SK-N-SH treated with all-trans-retinoic acid at 6 μM for 48 hours (cell line): ENCODE measurements at regions not wholly inside any gene's neighbourhood (a gene's known extent, or its start where the extent isn't known, plus 50 kb on each side); places are given as distances from the start of the nearest gene placed in this dataset.

Experiments used
- ATAC-seq: fragments of 200-7000 bp; cut with Tn5 transposase; 3 replicates; pipeline ENCODE4 v1.9.1; 2020; ENCODE audit warnings: mild to moderate bottlenecking, moderate library complexity
- ARNTL ChIP-seq: fragments of 450-650 bp; formaldehyde crosslinking; IDR thresholded peaks from 2 replicates; pipeline ENCODE4 v1.5.0; 2020; ENCODE audit warnings: low read depth, mild to moderate bottlenecking, moderate library complexity, borderline replicate concordance
- CREB5 ChIP-seq: fragments of 250-450 bp; sonication (Bioruptor Pico); IDR thresholded peaks from 2 replicates; pipeline ENCODE4 v1.5.1; 2020; ENCODE audit warnings: low read depth, mild to moderate bottlenecking, moderate library complexity
- CSDC2 ChIP-seq: fragments of 250-450 bp; sonication (Bioruptor Pico); IDR thresholded peaks from 2 replicates; pipeline ENCODE4 v1.5.0; 2020; ENCODE audit warnings: mild to moderate bottlenecking, moderate library complexity
- CSRNP3 ChIP-seq: fragments of 250-450 bp; sonication (Bioruptor Pico); IDR thresholded peaks from 2 replicates; pipeline ENCODE4 v1.5.1; 2021; ENCODE audit warnings: mild to moderate bottlenecking, moderate library complexity
- ESRRG ChIP-seq: fragments of 250-450 bp; sonication (Bioruptor Pico); IDR thresholded peaks from 2 replicates; pipeline ENCODE4 v1.6.1; 2021; ENCODE audit warnings: mild to moderate bottlenecking
- GLIS3 ChIP-seq: fragments of 250-450 bp; sonication (Bioruptor Pico); IDR thresholded peaks from 2 replicates; pipeline ENCODE4 v1.5.0; 2020; ENCODE audit warnings: mild to moderate bottlenecking, moderate library complexity
- ISL1 ChIP-seq: fragments of 250-450 bp; sonication (Bioruptor Pico); IDR thresholded peaks from 2 replicates; pipeline ENCODE4 v2.1.2; 2022; ENCODE audit warnings: mild to moderate bottlenecking, moderate library complexity
- OSR1 ChIP-seq: fragments of 250-450 bp; sonication (Bioruptor Pico); IDR thresholded peaks from 2 replicates; pipeline ENCODE4 v1.8.0; 2022; ENCODE audit warnings: moderate library complexity, mild to moderate bottlenecking, inconsistent platforms
- PATZ1 ChIP-seq: fragments of 250-450 bp; sonication (Bioruptor Pico); IDR thresholded peaks from 2 replicates; pipeline ENCODE4 v1.8.0; 2020; ENCODE audit warnings: mild to moderate bottlenecking, moderate library complexity, borderline replicate concordance
- POU6F1 ChIP-seq: fragments of 250-450 bp; sonication (Bioruptor Pico); IDR thresholded peaks from 2 replicates; pipeline ENCODE4 v1.8.0; 2021; ENCODE audit warnings: low read depth, mild to moderate bottlenecking, moderate library complexity, borderline replicate concordance
- PPARA ChIP-seq: fragments of 250-450 bp; sonication (Bioruptor Pico); IDR thresholded peaks from 2 replicates; pipeline ENCODE4 v1.5.0; 2020; ENCODE audit warnings: mild to moderate bottlenecking, borderline replicate concordance
- SNAI2 ChIP-seq: fragments of 250-450 bp; sonication (Bioruptor Pico); IDR thresholded peaks from 2 replicates; pipeline ENCODE4 v1.5.0; 2020; ENCODE audit warnings: mild to moderate bottlenecking, moderate library complexity
- TOX ChIP-seq: fragments of 250-450 bp; sonication (Bioruptor Pico); IDR thresholded peaks from 2 replicates; pipeline ENCODE4 v1.8.0; 2021; ENCODE audit warnings: mild to moderate bottlenecking, moderate library complexity, borderline replicate concordance
- TSHZ2 ChIP-seq: fragments of 250-450 bp; sonication (Bioruptor Pico); IDR thresholded peaks from 2 replicates; pipeline ENCODE4 v1.5.0; 2020; ENCODE audit warnings: mild to moderate bottlenecking, moderate library complexity
- ZC3H10 ChIP-seq: fragments of 250-450 bp; sonication (Bioruptor Pico); IDR thresholded peaks from 2 replicates; pipeline ENCODE4 v1.5.1; 2021; ENCODE audit warnings: mild to moderate bottlenecking, moderate library complexity
- ZFP3 ChIP-seq: fragments of 250-450 bp; sonication (Bioruptor Pico); IDR thresholded peaks from 2 replicates; pipeline ENCODE4 v1.5.0; 2020; ENCODE audit warnings: mild to moderate bottlenecking, moderate library complexity
- ZNF565 ChIP-seq: fragments of 450-650 bp; formaldehyde crosslinking; conservative IDR thresholded peaks from 2 replicates; pipeline ENCODE4 v1.5.0; 2020; ENCODE audit warnings: low read depth, mild to moderate bottlenecking, moderate library complexity
- ZNF70 ChIP-seq: fragments of 450-650 bp; formaldehyde crosslinking; IDR thresholded peaks from 2 replicates; pipeline ENCODE4 v1.5.0; 2020; ENCODE audit warnings: mild to moderate bottlenecking, moderate library complexity
- ZNF8 ChIP-seq: fragments of 450-650 bp; formaldehyde crosslinking; IDR thresholded peaks from 2 replicates; pipeline ENCODE4 v1.5.0; 2020; ENCODE audit warnings: mild to moderate bottlenecking, moderate library complexity

GRCh38 chr2:209074711-209075110 is 349.1 kb upstream of the MAP2 start:
- no peak for ATAC-seq

GRCh38 chr2:209076151-209076550 is 347.7 kb upstream of the MAP2 start:
- TF ChIP-seq ESRRG (CRISPR knock-in tag) (no peak), CSDC2 (CRISPR knock-in tag) (no peak), ZNF8 (CRISPR knock-in tag) (no peak), POU6F1 (no peak), ARNTL (CRISPR knock-in tag) (no peak), SNAI2 (no peak), ZNF565 (no peak), GLIS3 (CRISPR knock-in tag) (no peak), CREB5 (CRISPR knock-in tag) (no peak), CSRNP3 (CRISPR knock-in tag) (no peak), OSR1 (CRISPR knock-in tag) (no peak), ZC3H10 (CRISPR knock-in tag) (no peak), ZNF70 (CRISPR knock-in tag) (no peak), TSHZ2 (CRISPR knock-in tag) (no peak), PATZ1 (no peak)
- ATAC-seq, result no peak

More at GRCh38 chr2:209074711-209075110, 349.1 kb upstream of the MAP2 start:
- TF ChIP-seq ZC3H10 (CRISPR knock-in tag), result no peak
- TF ChIP-seq PPARA, result no peak
- no peak for TF ChIP-seq ESRRG (CRISPR knock-in tag)
- no peak for TF ChIP-seq TOX (CRISPR knock-in tag)
- TF ChIP-seq CREB5 (CRISPR knock-in tag), result no peak
- TF ChIP-seq ISL1 (CRISPR knock-in tag), result no peak
- TF ChIP-seq ZNF565, result no peak
- TF ChIP-seq ARNTL (CRISPR knock-in tag), result no peak
- TF ChIP-seq POU6F1, result no peak
- TF ChIP-seq SNAI2, result no peak
- no peak for TF ChIP-seq ZFP3 (CRISPR knock-in tag)
